ENCODE measurements at regions not wholly inside any gene's neighbourhood (a gene's known extent, or its start where the extent isn't known, plus 50 kb on each side); places are given as distances from the start of the nearest gene placed in this dataset.
"Not testable (repeated sequence)": the region's sequence is repeated elsewhere in the genome, so short reads cannot be mapped to it uniquely, and the experiment has no call there.

DNA sequence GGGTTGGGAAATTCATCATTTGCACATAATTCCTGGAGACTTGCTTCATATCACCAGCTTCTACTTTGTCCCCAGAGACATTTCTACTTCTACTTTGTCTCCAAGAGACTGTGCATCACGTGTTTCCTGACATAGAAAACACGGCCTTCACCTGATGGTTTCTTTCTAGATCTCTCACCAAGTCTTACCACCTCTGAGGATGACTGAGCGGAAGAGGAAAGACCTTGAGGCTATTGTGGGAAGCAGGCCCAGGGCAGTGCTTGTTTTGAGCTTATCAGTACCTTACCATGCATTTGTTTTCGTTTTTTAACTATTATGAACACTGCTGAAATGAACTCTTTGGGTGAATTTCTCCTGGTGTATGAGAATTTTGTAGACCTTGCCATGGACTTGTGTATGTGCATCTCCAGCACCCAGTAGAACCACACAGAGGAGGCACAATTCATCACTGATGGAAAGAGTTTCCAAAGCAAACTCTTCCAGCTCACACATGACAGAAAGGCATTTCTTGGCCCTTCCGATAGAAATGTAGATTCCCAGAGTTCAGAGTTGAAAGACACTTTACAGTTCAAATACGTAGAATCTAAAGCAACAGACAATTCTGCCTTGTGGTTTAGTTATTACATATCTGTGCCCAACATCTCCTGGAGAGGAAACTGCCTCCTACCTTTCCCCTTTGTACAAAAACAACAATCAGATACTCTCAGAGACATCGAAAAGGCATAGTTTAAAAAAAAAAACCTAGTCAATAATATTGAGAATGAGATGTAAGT, 434.7 kb downstream of the FUT8 start:
- Histone ChIP-seq H3K4me3 (no peak overlapping the region), H3K36me3 (no peaks in the 10 kb centered on the region), H3K27me3 (replicated peaks in 1 of 7) (no peaks in the 10 kb centered on the region), H3K4me1 (peaks cover 6 to 50% (median 23%) of the 10 kb centered on the region in 6 donors), H3K9me3 (no peaks in the 10 kb centered on the region), H3K27ac (peak overlapping the region; percentile 46 to 75 (median 59))
- DNase-seq: no peak
- intact Hi-C loops (cut with DNase I; ENCODE audit: low total_unique reads): no loop called here
- 25 to 34% (median 26%) methylated on average over 7 of the region's 7 CpGs for WGBS, 5 donors
- TF ChIP-seq, protein P1, sequence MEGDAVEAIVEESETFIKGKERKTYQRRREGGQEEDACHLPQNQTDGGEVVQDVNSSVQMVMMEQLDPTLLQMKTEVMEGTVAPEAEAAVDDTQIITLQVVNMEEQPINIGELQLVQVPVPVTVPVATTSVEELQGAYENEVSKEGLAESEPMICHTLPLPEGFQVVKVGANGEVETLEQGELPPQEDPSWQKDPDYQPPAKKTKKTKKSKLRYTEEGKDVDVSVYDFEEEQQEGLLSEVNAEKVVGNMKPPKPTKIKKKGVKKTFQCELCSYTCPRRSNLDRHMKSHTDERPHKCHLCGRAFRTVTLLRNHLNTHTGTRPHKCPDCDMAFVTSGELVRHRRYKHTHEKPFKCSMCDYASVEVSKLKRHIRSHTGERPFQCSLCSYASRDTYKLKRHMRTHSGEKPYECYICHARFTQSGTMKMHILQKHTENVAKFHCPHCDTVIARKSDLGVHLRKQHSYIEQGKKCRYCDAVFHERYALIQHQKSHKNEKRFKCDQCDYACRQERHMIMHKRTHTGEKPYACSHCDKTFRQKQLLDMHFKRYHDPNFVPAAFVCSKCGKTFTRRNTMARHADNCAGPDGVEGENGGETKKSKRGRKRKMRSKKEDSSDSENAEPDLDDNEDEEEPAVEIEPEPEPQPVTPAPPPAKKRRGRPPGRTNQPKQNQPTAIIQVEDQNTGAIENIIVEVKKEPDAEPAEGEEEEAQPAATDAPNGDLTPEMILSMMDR (IDR thresholded peaks at IDR 0.05 in 8 of 11, conservative IDR thresholded peaks at IDR 0.05 in 3 of 11): no peak
- peak in 1 of 3 donors; percentile 58 for TF ChIP-seq POLR2AphosphoS5 (IDR thresholded peaks at IDR 0.05)

GRCh38 chr14:65847931-65848330, 435.4 kb downstream of the FUT8 start:
- WGBS, 5 donors: 83 to 92% (median 87%) methylated on average over 3 of the region's 3 CpGs
- H3K27ac ChIP-seq: peak overlapping the region in 7 of 8 donors; percentile 31 to 75 (median 60)

DNA sequence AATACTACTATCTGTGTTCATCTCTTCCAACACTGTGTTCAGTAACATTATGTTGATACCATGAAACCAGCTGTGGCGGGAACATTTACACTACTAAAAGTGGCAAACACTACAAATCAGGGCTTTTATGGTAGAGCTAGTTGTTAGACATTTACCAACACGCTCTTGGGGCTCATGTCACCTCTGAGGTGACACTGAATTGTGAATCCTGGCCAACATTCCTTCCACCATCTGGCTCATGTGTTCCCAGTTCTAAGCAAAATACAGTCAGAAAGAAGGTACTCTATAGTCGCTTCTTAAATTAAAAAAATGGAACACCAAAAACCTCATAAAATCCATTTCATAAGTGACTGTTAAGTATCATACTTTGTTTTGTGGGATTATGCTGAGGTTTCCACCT, 436.6 kb downstream of the FUT8 start:
- H3K27ac ChIP-seq: peak overlapping the region in 5 of 8 donors; percentile 21 to 75 (median 51)

More at GRCh38 chr14:65847931-65848330, 435.4 kb downstream of the FUT8 start:
- H3K36me3 ChIP-seq; H3K27me3 ChIP-seq (replicated peaks in 1 of 7); intact Hi-C loops (cut with DNase I; ENCODE audit: low total_unique reads); H3K4me3 ChIP-seq; H3K9me3 ChIP-seq; DNase-seq: not testable (repeated sequence)
- peaks cover 6 to 50% (median 23%) of the 10 kb centered on the region in 6 donors for H3K4me1 ChIP-seq

GRCh38 chr14:65849558-65849957, 437.0 kb downstream of the FUT8 start:
- no peaks in the 10 kb centered on the region for H3K27me3 ChIP-seq (replicated peaks in 1 of 7)
- intact Hi-C loops (cut with DNase I; ENCODE audit: low total_unique reads): no loop called here
- WGBS, 5 donors: 47 to 67% (median 49%) methylated on average over 2 of the region's 2 CpGs
- peaks cover 6 to 50% (median 23%) of the 10 kb centered on the region in 6 donors for H3K4me1 ChIP-seq
- TF ChIP-seq, protein P1 (IDR thresholded peaks at IDR 0.05 in 8 of 11, conservative IDR thresholded peaks at IDR 0.05 in 3 of 11): no peak
- TF ChIP-seq POLR2A (IDR thresholded peaks at IDR 0.05) (no peak), POLR2AphosphoS5 (IDR thresholded peaks at IDR 0.05) (no peak)
- no peak for DNase-seq
- no peaks in the 10 kb centered on the region for H3K9me3 ChIP-seq
- no peaks in the 10 kb centered on the region for H3K36me3 ChIP-seq
- peak overlapping the region in 6 of 8 donors; percentile 21 to 75 (median 44) for H3K27ac ChIP-seq
- no peak overlapping the region for H3K4me3 ChIP-seq

More for the DNA sequence above, 436.6 kb downstream of the FUT8 start:
- TF ChIP-seq POLR2AphosphoS5 (IDR thresholded peaks at IDR 0.05) (no peak), POLR2A (IDR thresholded peaks at IDR 0.05) (no peak)
- TF ChIP-seq, protein P1 (IDR thresholded peaks at IDR 0.05 in 8 of 11, conservative IDR thresholded peaks at IDR 0.05 in 3 of 11): no peak
- H3K9me3 ChIP-seq: no peaks in the 10 kb centered on the region
- H3K36me3 ChIP-seq: no peaks in the 10 kb centered on the region
- no peaks in the 10 kb centered on the region for H3K27me3 ChIP-seq (replicated peaks in 1 of 7)
- WGBS, 5 donors: 91 to 98% (median 97%) methylated on average over 3 of the region's 3 CpGs
- intact Hi-C loops (cut with DNase I; ENCODE audit: low total_unique reads): no loop called here
- peaks cover 6 to 50% (median 23%) of the 10 kb centered on the region in 6 donors for H3K4me1 ChIP-seq
- no peak for DNase-seq
- no peak overlapping the region for H3K4me3 ChIP-seq
